Left lobe of liver (tissue), 2 donors: ENCODE measurements at regions not wholly inside any gene's neighbourhood (a gene's known extent, or its start where the extent isn't known, plus 50 kb on each side); places are given as distances from the start of the nearest gene placed in this dataset.
"Not testable (repeated sequence)": the region's sequence is repeated elsewhere in the genome, so short reads cannot be mapped to it uniquely, and the experiment has no call there.

ENCODE experiments used
- ATAC-seq: fragments of 200-7000 bp; cut with Tn5 transposase; one replicate; pipeline ENCODE4 v1.9.1; 2020; ENCODE audit warnings: mild to moderate bottlenecking, moderate library complexity
- DNase-seq: peaks from one replicate; pipeline ENCODE4 v3.0.0-alpha.2; 2020; ENCODE audit warnings: low spot score
- donor health status: DM: no; HTN: no; CAD: no; lungs with moderate emphysema.
- donor health status: DM: no; HTN: yes; CAD: no.

GRCh38 chr3:124648551-124648950, 81.7 kb upstream of the UMPS start:
- no peak for DNase-seq
- no peak for ATAC-seq

DNA sequence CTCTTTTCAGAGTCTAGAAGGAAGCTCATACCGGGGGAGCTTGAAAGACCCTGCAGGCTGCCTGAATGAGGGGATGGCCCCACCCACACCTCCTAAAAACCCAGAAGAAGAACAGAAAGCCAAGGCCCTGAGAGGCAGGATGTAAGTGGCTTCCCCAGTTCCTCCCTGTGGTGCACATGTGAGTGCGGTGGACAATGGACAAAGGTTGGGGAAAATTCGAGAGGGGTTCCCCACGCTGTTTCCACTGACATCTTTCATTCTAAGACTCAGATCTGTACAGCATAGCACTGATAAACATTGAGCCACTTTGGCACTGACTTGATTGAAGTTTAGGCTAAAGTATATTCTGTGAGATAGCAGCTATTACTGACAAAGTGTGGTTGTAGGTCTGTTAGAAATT, 79.5 kb upstream of the UMPS start:
- ATAC-seq: no peak
- DNase-seq: no peak

DNA sequence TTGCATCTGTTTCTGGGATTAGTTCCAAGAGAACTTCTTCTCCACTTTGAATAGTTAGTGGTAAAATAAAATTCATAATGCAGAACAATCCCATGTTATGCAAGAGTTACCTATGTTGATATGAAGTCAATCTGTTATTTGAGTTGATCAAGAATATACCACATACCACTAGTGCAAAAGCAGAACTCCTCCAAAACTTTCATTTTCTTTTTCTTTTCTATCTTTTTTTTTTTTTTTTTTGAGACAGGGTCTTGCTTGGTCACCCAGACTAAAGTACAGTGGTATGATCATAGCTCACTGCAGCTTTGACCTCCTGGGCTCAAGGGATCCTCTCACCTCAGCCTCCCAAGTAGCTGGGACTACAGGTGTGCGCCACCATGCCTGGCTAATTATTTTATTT, 78.8 kb upstream of the UMPS start:
- ATAC-seq, DNase-seq: not testable (repeated sequence)

DNA sequence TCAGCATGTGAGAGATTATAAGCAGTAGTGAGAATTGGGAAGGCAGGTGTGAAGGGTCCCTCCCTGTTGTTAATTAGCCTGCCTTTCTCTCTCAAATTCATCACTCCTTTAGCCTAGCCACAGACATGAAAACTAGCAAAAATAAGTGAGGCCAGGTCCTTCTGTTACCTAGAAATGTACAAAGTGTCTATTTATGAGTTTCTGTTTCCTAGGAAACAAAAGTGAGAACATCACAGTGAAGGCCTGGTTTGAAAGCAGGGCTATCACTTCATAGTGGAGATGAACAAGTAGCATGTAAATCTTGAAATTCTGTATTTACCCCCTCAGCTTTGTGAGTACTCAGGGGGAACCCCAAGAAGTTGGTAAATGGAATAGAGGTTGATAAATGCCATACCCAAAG, 78.2 kb upstream of the UMPS start:
- ATAC-seq: no peak

DNA sequence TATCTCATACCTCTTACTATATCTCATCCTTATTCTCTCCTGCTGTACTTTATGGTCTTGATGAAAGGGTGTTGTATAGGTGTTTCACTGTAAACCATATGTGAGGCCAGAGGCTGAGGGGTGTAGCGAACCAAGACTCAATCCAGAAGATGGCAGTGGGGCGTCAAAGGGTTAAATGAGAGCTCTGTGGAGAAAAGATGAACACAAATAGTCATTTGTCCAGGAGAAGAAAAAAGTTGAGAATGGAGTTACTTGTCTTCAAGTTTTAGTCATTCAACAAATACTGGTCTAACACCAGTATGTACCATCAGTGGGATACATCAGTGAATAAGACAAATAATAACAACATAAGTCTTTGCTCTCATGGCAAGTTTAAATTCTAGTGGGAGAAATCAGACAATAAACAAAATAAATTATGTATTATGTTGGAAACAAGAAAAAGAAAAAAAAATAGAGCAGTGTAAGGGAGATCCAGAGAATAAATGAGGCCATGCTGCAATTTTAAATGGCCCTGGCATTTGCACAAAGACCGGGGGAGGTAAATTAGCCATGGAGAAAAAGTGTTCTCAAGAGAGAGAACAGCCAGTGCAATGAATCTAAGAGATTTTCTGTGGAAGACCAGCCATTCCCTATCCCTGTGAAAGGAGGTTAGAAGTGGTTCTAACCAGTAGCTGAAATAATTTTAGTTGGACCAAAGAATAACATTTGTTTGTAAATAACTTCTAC, 77.0 kb upstream of the UMPS start:
- DNase-seq (no peak), ATAC-seq (no peak)

More for the DNA sequence above, 78.2 kb upstream of the UMPS start:
- no peak for DNase-seq

- no peak for DNase-seq
- ATAC-seq: peak; percentile 73
Observed at GRCh38 chr3:124653797-124654469, 76.3 kb upstream of the UMPS start.

GRCh38 chr3:124654470-124654845, 75.8 kb upstream of the UMPS start:
- ATAC-seq: peak; percentile 85

GRCh38 chr3:124656531-124656930, 73.7 kb upstream of the UMPS start:
- ATAC-seq (no peak), DNase-seq (no peak)

More at GRCh38 chr3:124654470-124654845, 75.8 kb upstream of the UMPS start:
- peak; percentile 83 for DNase-seq

DNA sequence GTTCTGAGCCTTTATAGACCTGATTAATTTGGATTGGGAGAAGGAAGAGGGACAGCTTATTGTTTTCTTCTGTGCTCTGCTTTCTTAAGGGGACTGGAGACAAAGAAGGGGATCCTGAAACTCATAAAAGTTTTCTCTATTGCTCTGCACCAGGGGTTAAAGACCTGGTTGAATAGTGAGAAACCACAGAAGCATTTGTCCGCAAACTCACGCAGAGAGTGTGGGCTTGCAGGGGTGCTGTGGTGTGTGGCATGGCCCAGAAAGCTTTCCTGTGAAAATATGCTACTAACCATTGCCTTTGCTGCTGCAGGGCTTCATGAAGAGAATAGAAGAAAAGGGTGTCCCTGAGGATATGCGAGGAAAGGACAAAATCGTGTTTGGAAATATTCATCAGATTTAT, 73.1 kb upstream of the UMPS start:
- no peak for DNase-seq

GRCh38 chr3:124658270-124658669, 72.0 kb upstream of the UMPS start:
- DNase-seq (no peak), ATAC-seq (no peak)

More for the DNA sequence above, 73.1 kb upstream of the UMPS start:
- ATAC-seq: no peak

DNA sequence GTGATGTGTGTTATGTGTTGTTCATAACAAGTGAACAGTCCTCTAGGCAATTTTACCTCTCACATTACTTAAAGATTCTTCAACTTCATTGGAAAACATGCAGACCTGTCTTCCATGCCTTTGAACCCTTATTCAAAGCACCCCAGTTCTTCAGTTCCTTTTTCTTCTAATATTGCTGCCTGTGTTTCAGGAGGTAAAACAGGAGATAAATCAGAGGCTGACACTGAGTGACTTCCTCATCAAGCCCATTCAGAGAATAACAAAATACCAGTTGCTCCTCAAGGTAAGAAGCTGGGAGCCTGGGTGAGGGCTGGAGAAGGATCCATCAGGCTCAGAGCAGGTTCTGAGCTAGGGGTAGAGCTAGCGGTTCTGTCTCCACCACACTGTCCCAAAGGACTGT, 71.1 kb upstream of the UMPS start:
- ATAC-seq (no peak), DNase-seq (no peak)

DNA sequence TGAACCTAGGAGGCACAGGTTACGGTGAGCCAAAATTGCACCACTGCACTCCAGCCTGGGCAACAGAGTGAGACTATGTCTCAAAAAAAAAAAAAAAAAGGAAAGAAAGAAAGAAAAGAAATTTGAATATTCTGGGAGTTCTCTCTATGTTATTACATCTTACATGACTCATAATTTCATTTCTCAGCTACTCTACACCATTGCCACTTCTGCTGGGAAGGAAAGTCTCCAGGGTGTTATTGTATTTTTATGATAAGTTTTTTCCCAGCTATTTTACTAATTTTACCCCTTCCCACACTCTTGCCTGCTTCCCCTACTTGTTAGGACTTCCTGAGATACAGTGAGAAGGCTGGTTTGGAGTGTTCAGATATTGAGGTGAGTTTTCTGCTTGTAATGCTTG, 69.7 kb upstream of the UMPS start:
- DNase-seq (no peak), ATAC-seq (no peak)

DNA sequence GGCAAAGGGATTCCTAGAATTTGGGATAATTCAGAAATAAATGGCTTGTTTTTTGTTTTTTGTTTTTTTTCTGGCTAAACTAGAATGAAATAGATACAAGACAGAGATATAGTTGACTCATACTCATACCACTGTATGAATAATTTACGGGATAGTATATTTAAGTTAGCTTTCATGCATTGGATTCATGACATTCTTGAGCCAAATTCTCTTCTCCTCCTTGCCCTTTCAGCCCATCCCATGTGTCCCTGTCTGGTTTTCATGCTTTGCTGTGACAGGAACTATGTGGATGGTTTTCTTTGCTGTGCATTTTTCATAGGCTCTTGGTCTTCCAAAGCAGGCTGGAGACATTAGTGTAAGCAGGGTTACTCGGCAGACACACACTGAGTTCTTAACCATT, 66.6 kb upstream of the UMPS start:
- DNase-seq: no peak
- no peak for ATAC-seq

- peak; percentile 87 for ATAC-seq
Observed at GRCh38 chr3:124664804-124665203, 65.4 kb upstream of the UMPS start.

GRCh38 chr3:124666067-124666466, 64.2 kb upstream of the UMPS start:
- no peak for ATAC-seq
- DNase-seq: no peak

More at GRCh38 chr3:124664804-124665203, 65.4 kb upstream of the UMPS start:
- peak; percentile 80 for DNase-seq

DNA sequence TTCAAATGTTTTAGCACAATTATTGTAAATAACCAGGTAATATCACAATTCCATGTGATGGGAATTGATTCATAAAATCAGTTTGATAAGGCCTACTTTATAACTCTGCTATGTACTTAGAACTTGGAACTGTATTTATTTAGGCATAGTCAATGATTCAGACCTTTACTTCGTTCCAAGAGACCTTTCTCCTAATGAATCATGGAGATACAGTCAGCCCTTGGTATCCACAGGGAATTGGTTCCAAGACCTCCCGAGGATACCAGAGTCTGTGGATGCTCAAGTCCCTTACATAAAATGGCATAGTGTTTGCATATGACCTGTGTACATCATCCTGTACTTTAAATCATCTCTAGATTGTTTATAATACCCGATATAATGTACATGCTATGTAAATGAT, 60.8 kb upstream of the UMPS start:
- DNase-seq (no peak), ATAC-seq (peak; percentile 29)

- ATAC-seq (peak; percentile 18), DNase-seq (no peak)
Observed at GRCh38 chr3:124671106-124671505, 59.1 kb upstream of the UMPS start.

- no peak for DNase-seq
- no peak for ATAC-seq
Observed at GRCh38 chr3:124674336-124674735, 55.9 kb upstream of the UMPS start.

DNA sequence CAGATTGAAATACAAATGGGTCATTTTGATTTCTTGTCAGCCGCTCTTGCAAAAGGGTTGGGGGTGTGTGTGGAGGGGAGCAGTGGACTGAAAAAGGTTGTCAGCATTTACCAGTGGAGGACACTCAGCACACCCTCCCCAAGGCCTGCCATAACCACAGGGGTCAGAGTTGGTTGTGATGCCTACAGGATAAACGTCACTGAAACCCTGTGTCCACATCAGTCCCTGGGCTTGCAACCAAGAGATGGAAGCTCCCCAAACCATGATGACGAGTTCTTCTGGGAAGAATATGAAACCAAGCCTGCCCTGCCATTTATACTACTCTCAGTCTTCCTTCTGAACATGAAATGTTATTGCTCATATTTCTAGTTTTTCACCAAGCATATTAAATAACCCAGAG, 54.0 kb upstream of the UMPS start:
- DNase-seq: no peak
- no peak for ATAC-seq

GRCh38 chr3:124679048-124679638, 51.1 kb upstream of the UMPS start:
- DNase-seq (no peak), ATAC-seq (no peak)
